RWPE2 (cell line): ENCODE measurements at regions not wholly inside any gene's neighbourhood (a gene's known extent, or its start where the extent isn't known, plus 50 kb on each side); places are given as distances from the start of the nearest gene placed in this dataset.

ENCODE experiments used
- ATAC-seq: fragments of 200-7000 bp; cut with Tn5 transposase; 3 replicates; pipeline ENCODE4 v1.9.1; 2021; ENCODE audit warnings: low read depth
- DNase-seq: peaks from one replicate; pipeline ENCODE4 v3.0.0-alpha.2; 2020; ENCODE audit warnings: low spot score
- H3K27ac ChIP-seq: fragments of 450-650 bp; 2 replicates; pipeline ENCODE4 v1.5.1; 2017; ENCODE audit warnings: mild to moderate bottlenecking; ENCODE audit not compliant: poor library complexity, severe bottlenecking
- H3K27me3 ChIP-seq: fragments of 250-450 bp; sonication (Bioruptor Pico); 2 replicates; pipeline ENCODE4 v1.5.1; 2021; ENCODE audit warnings: mild to moderate bottlenecking, moderate library complexity; ENCODE audit not compliant: insufficient read depth, poor library complexity, severe bottlenecking
- H3K36me3 ChIP-seq: fragments of 250-450 bp; sonication (Bioruptor Pico); 2 replicates; pipeline ENCODE4 v1.5.1; 2020; ENCODE audit warnings: low read depth, mild to moderate bottlenecking, moderate library complexity
- H3K4me1 ChIP-seq: fragments of 250-450 bp; sonication (Bioruptor Pico); 2 replicates; pipeline ENCODE4 v1.5.1; 2021; ENCODE audit warnings: mild to moderate bottlenecking, moderate library complexity; ENCODE audit not compliant: insufficient read depth, poor library complexity, severe bottlenecking
- H3K4me3 ChIP-seq: fragments of 250-450 bp; sonication (Bioruptor Pico); 2 replicates; pipeline ENCODE4 v1.5.1; 2021; ENCODE audit warnings: mild to moderate bottlenecking, moderate library complexity; ENCODE audit not compliant: severe bottlenecking
- H3K9me3 ChIP-seq: fragments of 250-450 bp; sonication (Bioruptor Pico); 2 replicates; pipeline ENCODE4 v1.5.1; 2021; ENCODE audit warnings: mild to moderate bottlenecking, moderate library complexity; ENCODE audit not compliant: severe bottlenecking
- TF ChIP-seq, protein P1 (sequence below): fragments of 450-650 bp; IDR thresholded peaks from one replicate; pipeline ENCODE4 v1.5.1; 2017; ENCODE audit warnings: mild to moderate bottlenecking, moderate library complexity; ENCODE audit not compliant: poor library complexity, severe bottlenecking

DNA sequence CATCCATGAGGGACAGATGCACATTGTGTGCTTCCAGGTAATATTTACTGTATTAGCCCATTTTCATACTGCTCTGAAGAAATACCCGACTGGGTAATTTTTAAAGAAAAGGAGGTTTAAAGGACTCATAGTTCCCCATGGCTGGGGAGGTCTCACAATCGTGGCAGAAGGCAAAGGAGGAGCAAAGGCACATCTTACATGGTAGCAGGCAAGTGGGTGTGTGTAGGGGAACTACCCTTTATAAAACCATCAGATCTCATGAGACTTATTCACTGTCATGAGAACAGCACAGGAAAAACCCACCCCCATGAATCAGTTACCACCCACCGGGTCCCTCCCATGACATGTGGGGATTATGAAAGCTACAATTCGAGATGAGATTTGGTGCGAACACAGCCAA lies 148.8 kb upstream of the FBXL17 start:
- no peaks in the 10 kb centered on the region for H3K36me3 ChIP-seq
- no peaks in the 10 kb centered on the region for H3K4me1 ChIP-seq
- H3K27ac ChIP-seq, result no peak overlapping the region
- H3K4me3 ChIP-seq, result no peak overlapping the region
- H3K27me3 ChIP-seq, result peaks cover 5% of the 10 kb centered on the region
- DNase-seq (no peak), ATAC-seq (no peak)
- TF ChIP-seq, protein P1, sequence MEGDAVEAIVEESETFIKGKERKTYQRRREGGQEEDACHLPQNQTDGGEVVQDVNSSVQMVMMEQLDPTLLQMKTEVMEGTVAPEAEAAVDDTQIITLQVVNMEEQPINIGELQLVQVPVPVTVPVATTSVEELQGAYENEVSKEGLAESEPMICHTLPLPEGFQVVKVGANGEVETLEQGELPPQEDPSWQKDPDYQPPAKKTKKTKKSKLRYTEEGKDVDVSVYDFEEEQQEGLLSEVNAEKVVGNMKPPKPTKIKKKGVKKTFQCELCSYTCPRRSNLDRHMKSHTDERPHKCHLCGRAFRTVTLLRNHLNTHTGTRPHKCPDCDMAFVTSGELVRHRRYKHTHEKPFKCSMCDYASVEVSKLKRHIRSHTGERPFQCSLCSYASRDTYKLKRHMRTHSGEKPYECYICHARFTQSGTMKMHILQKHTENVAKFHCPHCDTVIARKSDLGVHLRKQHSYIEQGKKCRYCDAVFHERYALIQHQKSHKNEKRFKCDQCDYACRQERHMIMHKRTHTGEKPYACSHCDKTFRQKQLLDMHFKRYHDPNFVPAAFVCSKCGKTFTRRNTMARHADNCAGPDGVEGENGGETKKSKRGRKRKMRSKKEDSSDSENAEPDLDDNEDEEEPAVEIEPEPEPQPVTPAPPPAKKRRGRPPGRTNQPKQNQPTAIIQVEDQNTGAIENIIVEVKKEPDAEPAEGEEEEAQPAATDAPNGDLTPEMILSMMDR, result no peak
- no peaks in the 10 kb centered on the region for H3K9me3 ChIP-seq

DNA sequence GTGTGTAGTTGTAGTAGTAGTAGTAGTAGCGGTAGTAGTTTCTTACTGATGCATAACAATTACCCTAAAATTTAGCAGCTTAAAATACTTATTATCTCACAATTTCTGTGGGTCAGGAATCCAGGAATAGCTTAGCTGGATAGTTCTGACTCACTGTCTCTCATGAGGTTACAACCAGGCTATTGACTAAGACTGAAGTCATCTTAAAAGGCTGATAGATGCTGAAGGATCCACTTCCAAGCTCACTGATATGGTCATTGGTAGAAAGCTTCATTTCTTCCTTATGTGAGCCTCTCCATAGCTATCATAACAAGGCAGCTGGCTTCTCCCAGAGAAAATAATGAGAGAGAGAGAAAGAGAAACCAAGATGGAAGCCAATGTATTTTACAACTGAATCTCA lies 147.5 kb upstream of the FBXL17 start:
- Histone ChIP-seq H3K4me1 (no peaks in the 10 kb centered on the region), H3K4me3 (no peak overlapping the region), H3K9me3 (no peaks in the 10 kb centered on the region), H3K27ac (no peak overlapping the region), H3K36me3 (no peaks in the 10 kb centered on the region), H3K27me3 (peaks cover 5% of the 10 kb centered on the region)
- DNase-seq (no peak), ATAC-seq (peak; percentile 44; the same call in 1 of the 3 replicates)
- TF ChIP-seq, protein P1, result no peak

DNA sequence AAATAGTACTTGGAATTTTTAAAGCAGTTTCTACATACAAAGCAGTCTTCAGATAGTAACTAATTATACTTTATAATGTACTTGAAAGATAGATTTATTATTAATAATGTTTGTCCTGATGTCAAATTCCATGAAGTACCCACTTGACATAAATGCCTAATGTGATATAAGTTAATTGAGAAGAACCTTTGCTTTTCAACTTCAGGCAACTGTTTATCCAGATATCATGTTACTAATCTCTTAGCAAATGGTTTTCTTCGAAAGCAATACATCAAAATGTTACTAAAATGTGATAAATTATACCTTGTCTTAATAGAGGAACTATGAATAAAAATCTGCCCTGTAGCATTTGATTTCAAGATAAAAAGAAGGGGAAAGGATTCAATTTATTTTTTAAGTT lies 146.8 kb upstream of the FBXL17 start:
- no peaks in the 10 kb centered on the region for H3K9me3 ChIP-seq
- H3K4me3 ChIP-seq, result no peak overlapping the region
- H3K4me1 ChIP-seq, result no peaks in the 10 kb centered on the region
- ATAC-seq (no peak), DNase-seq (no peak)
- peaks cover 5% of the 10 kb centered on the region for H3K27me3 ChIP-seq
- H3K36me3 ChIP-seq, result no peaks in the 10 kb centered on the region
- no peak overlapping the region for H3K27ac ChIP-seq
- TF ChIP-seq, protein P1, result no peak

DNA sequence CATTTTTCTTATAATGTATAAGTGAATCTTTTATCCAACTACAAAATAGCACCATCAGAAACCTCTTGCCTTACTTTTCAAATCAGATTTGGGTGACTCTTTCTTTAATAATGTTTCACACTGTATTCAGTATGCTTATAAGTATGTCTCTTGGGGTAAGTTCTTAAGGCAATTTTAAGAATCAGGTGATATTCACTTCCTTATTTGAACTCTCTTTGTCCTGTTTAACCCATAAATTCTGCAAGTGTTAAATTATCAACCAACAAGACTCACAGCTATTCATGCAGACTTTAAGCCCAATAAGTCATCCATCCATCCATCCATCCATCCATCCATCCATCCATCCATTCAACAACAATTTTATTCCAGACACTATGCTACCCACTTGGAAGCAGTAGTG lies 142.7 kb upstream of the FBXL17 start:
- no peak for ATAC-seq
- Histone ChIP-seq H3K4me3 (no peak overlapping the region), H3K36me3 (no peaks in the 10 kb centered on the region), H3K27me3 (peaks cover 5% of the 10 kb centered on the region), H3K27ac (no peak overlapping the region), H3K9me3 (no peaks in the 10 kb centered on the region), H3K4me1 (no peaks in the 10 kb centered on the region)
- no peak for DNase-seq
- TF ChIP-seq, protein P1, result no peak

DNA sequence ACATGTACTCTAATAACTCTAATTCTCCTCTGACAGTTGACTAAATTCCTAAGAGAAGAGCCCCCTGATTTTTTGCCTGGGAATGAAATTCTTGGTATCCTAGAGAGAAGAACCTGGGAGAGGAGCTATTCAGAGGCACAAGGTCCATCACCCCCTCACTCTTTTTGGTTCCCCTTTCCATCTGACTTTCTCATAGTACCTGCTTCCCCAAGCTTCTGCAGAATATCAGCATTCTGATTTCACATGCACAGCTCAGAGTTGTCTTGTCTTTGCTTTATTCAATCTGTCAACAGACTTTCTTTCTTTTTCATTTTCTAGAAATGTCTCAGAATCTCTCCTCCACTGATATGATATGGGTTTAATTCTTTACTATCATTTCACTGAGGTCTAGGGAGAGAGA lies 141.5 kb upstream of the FBXL17 start:
- Histone ChIP-seq H3K9me3 (no peaks in the 10 kb centered on the region), H3K36me3 (no peaks in the 10 kb centered on the region), H3K4me1 (no peaks in the 10 kb centered on the region), H3K27me3 (peaks cover 2% of the 10 kb centered on the region), H3K27ac (no peak overlapping the region), H3K4me3 (no peak overlapping the region)
- TF ChIP-seq, protein P1, result no peak
- no peak for ATAC-seq
- no peak for DNase-seq
